ENCODE measurements at regions not wholly inside any gene's neighbourhood (a gene's known extent, or its start where the extent isn't known, plus 50 kb on each side); places are given as distances from the start of the nearest gene placed in this dataset.

DNA sequence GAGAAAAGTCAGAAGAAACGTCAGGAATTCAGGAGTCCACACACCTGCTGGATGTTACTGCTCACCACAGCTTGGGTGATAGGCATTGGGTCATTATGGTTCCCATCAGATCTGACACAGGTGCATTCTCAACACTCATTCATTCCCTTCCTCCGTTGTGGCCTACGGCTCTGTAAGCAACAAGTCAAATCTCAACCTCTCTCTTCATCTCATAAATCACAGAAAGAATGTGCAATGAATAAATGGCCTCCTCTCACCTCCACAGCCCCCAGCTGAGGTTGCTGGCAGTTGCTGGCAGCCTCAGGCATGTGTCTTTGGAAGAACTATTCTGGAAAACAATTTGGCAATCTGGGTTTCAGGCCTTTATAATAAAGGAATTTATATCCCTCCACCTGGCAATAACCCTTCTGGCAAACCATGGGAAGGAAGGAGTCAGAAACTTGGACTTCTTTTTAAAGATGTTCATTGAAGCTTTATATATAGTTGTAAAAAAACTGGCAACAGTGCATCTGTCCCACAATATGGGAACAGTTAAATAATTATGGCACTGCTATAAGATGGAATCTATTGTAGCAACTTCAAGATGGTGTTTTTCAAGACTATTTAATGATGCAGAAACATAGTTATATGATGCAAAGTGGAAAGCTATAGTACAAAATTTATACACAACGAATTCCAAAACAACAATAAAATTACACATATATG lies 175.4 kb downstream of the ANAPC1 start:
- H2BK12ac ChIP-seq (ENCODE audit: low read depth, low read length), result peak overlapping the region; percentile 93
- 90% methylated on average over 4 of the region's 4 CpGs; no CpG with 5 or more reads in 1 of the 2 experiments for WGBS, 2 experiments (ENCODE audit: extremely low coverage in 1 of 2, insufficient coverage in 1 of 2, insufficient read length in 1 of 2, insufficient replicate concordance in 2 of 2, low coverage in 1 of 2, low lambda C conversion rate in 2 of 2, missing lambda C conversion rate in 1 of 2)
- POLR2A ChIA-PET (ENCODE audit: partially characterized antibody), result no interaction called here
- no peak overlapping the region for H3K27ac ChIP-seq (ENCODE audit: low read depth, low read length)
- H3K79me2 ChIP-seq (ENCODE audit: control insufficient read depth in 1 of 2, insufficient read depth in 2 of 2, low read length in 2 of 2), result no peaks in the 10 kb centered on the region
- peak overlapping the region; percentile 67; the same call in 1 of the 2 replicates for H2BK5ac ChIP-seq (ENCODE audit: low read depth, low read length)
- no peaks in the 10 kb centered on the region for H3K23me2 ChIP-seq (ENCODE audit: low read depth, low read length)
- no peak overlapping the region for H3K4me3 ChIP-seq (ENCODE audit: extremely low read depth in 1 of 4, insufficient read depth in 2 of 4, low read depth in 3 of 4, low read length in 4 of 4)
- peak overlapping the region; percentile 86; the same call in 1 of the 2 replicates for H2AK5ac ChIP-seq (ENCODE audit: low read depth, low read length)
- H4K8ac ChIP-seq (ENCODE audit: extremely low read depth, insufficient read depth, low read length), result no peak overlapping the region
- peaks cover 8 to 25% (median 18%) of the 10 kb centered on the region in 4 experiments for H3K4me1 ChIP-seq (replicated peaks in 1 of 4; ENCODE audit: control insufficient read depth in 3 of 4, insufficient read depth in 4 of 4, low read length in 3 of 4)
- no peak overlapping the region; a peak in 1 of 7 replicates for H3K9ac ChIP-seq (replicated peaks in 1 of 4; ENCODE audit: extremely low read depth in 1 of 4, low read depth in 3 of 4, low read length in 3 of 4)
- H2BK15ac ChIP-seq (ENCODE audit: low read length), result no peak overlapping the region
- no peak overlapping the region for H3K56ac ChIP-seq (replicated peaks; ENCODE audit: insufficient read length, low read depth, low read length)
- no peak overlapping the region for H4K91ac ChIP-seq (replicated peaks; ENCODE audit: insufficient read length, low read length)
- no peak overlapping the region for H3K14ac ChIP-seq (ENCODE audit: insufficient read length)
- no peak overlapping the region for H3K4me2 ChIP-seq (ENCODE audit: insufficient read depth in 1 of 2, low read depth in 2 of 2, low read length in 2 of 2)
- H3K27me3 ChIP-seq (replicated peaks in 1 of 4; ENCODE audit: control insufficient read depth in 3 of 4, extremely low read depth in 1 of 4, insufficient read depth in 3 of 4, low read length in 3 of 4), result peaks cover 0 to 4% (median 0%) of the 10 kb centered on the region in 4 experiments; a peak in 1 of 7 replicates
- H2BK20ac ChIP-seq (ENCODE audit: low read length), result peak overlapping the region; percentile 38; the same call in 1 of the 2 replicates
- FAIRE-seq, result no peak
- no peak overlapping the region for H4K5ac ChIP-seq (ENCODE audit: insufficient read length, low read depth, low read length)
- CTCF ChIA-PET (ENCODE audit: partially characterized antibody), result interaction anchor here (1.0 kb wide), 1 partner anchor 14 kb away, joined by 3 read pairs; no protein-coding TSS in a partner anchor
- peak overlapping the region; percentile 4; the same call in 1 of the 2 replicates for H3K18ac ChIP-seq (ENCODE audit: extremely low read depth, low read length)
- no peaks in the 10 kb centered on the region for H3K9me3 ChIP-seq (ENCODE audit: insufficient read depth in 2 of 2, low read depth in 1 of 2, low read length in 1 of 2)
- H3K23ac ChIP-seq (ENCODE audit: insufficient read length), result no peak overlapping the region
- no peak overlapping the region for H2AFZ ChIP-seq (ENCODE audit: low read length)
- no peak for DNase-seq (ENCODE audit: low read depth in 1 of 2, low spot score in 2 of 2)
- H3K4ac ChIP-seq (replicated peaks; ENCODE audit: insufficient read length, low read depth, low read length), result peak overlapping the region; percentile 2
- H4K20me1 ChIP-seq (replicated peaks in 1 of 2; ENCODE audit: control insufficient read depth in 1 of 2, insufficient read depth in 2 of 2, low read length in 2 of 2), result no peaks in the 10 kb centered on the region
- H3K36me3 ChIP-seq (ENCODE audit: control insufficient read depth in 2 of 4, insufficient read depth in 4 of 4, low read length in 3 of 4), result no peaks in the 10 kb centered on the region
- H3K79me1 ChIP-seq (ENCODE audit: low read depth, low read length), result no peaks in the 10 kb centered on the region
- no peak overlapping the region for H2BK120ac ChIP-seq (replicated peaks; ENCODE audit: low read depth, low read length)
- TF ChIP-seq BRCA1 (IDR thresholded peaks at IDR 0.05; ENCODE audit: low read depth, low read length) (no peak), JUN (IDR thresholded peaks at IDR 0.05; ENCODE audit: low read depth, low read length) (no peak), RBBP5 (IDR thresholded peaks at IDR 0.05; ENCODE audit: borderline replicate concordance, low read depth, low read length) (no peak), CHD2 (IDR thresholded peaks at IDR 0.05; ENCODE audit: low read length) (no peak), KDM1A (IDR thresholded peaks at IDR 0.05; ENCODE audit: borderline replicate concordance, low read length) (no peak), TBP (IDR thresholded peaks at IDR 0.05; ENCODE audit: low read depth, low read length) (no peak), JUND (IDR thresholded peaks at IDR 0.05; ENCODE audit: low read length) (no peak), SP2 (IDR thresholded peaks at IDR 0.05; ENCODE audit: low read length) (no peak), FOSL1 (IDR thresholded peaks at IDR 0.05; ENCODE audit: insufficient read depth, low read depth, low read length) (no peak), KDM4A (IDR thresholded peaks at IDR 0.05; ENCODE audit: low read depth, low read length, severe bottlenecking) (no peak)
- TF ChIP-seq, protein P1, sequence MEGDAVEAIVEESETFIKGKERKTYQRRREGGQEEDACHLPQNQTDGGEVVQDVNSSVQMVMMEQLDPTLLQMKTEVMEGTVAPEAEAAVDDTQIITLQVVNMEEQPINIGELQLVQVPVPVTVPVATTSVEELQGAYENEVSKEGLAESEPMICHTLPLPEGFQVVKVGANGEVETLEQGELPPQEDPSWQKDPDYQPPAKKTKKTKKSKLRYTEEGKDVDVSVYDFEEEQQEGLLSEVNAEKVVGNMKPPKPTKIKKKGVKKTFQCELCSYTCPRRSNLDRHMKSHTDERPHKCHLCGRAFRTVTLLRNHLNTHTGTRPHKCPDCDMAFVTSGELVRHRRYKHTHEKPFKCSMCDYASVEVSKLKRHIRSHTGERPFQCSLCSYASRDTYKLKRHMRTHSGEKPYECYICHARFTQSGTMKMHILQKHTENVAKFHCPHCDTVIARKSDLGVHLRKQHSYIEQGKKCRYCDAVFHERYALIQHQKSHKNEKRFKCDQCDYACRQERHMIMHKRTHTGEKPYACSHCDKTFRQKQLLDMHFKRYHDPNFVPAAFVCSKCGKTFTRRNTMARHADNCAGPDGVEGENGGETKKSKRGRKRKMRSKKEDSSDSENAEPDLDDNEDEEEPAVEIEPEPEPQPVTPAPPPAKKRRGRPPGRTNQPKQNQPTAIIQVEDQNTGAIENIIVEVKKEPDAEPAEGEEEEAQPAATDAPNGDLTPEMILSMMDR (IDR thresholded peaks at IDR 0.05; ENCODE audit: control extremely low read depth in 1 of 3, insufficient read depth in 1 of 3, low read depth in 1 of 3, low read length in 3 of 3), result no peak

Data from H1 (cell line).